ENCODE measurements at regions not wholly inside any gene's neighbourhood (a gene's known extent, or its start where the extent isn't known, plus 50 kb on each side); places are given as distances from the start of the nearest gene placed in this dataset.

- TF ChIP-seq CBFB (CRISPR knock-in tag; IDR thresholded peaks at IDR 0.05; ENCODE audit: low read depth) (no peak), NFE2L1 (CRISPR knock-in tag; IDR thresholded peaks at IDR 0.05) (no peak), ZNF425 (CRISPR knock-in tag; conservative IDR thresholded peaks at IDR 0.05) (no peak), ZNF138 (CRISPR knock-in tag; conservative IDR thresholded peaks at IDR 0.05) (no peak), ZNF121 (CRISPR knock-in tag; IDR thresholded peaks at IDR 0.05) (no peak), CTCF (IDR thresholded peaks at IDR 0.05) (no peak), KAT7 (CRISPR knock-in tag; IDR thresholded peaks at IDR 0.05; ENCODE audit: borderline replicate concordance) (no peak), ESRRA (CRISPR knock-in tag; IDR thresholded peaks at IDR 0.05; ENCODE audit: borderline replicate concordance) (no peak), EMX1 (CRISPR knock-in tag; IDR thresholded peaks at IDR 0.05) (no peak), USF2 (CRISPR knock-in tag; IDR thresholded peaks at IDR 0.05) (no peak), IRF1 (CRISPR knock-in tag; IDR thresholded peaks at IDR 0.05) (no peak)
These were observed 54.2 kb upstream of the MLIP start for GRCh38 chr6:54057058-54057457.

All from WTC11 (cell line).